SK-N-SH (cell line): ENCODE measurements at regions not wholly inside any gene's neighbourhood (a gene's known extent, or its start where the extent isn't known, plus 50 kb on each side); places are given as distances from the start of the nearest gene placed in this dataset.

Source experiments
- CTCF ChIA-PET: fragments of 300-600, 350-600 bp; formaldehyde crosslinking; extraction: SDS; loops from one replicate; lab custom pipeline; 2021; lab: Yijun Ruan, JAX
- POLR2A ChIA-PET: fragments of 350-600 bp; sonication (Branson Sonifier 250); formaldehyde crosslinking; extraction: SDS; loops from one replicate; lab custom pipeline; 2020; ENCODE audit warnings: antibody characterized with exemption, inconsistent platforms; lab: Yijun Ruan, JAX
- DNase-seq: peaks from one replicate; pipeline ENCODE4 v3.0.0; 2012
- H2AFZ ChIP-seq: fragments of 200-600 bp; sonication (generic); 2 replicates; pipeline ENCODE4 v1.8.1; 2016; ENCODE audit warnings: antibody characterized with exemption, mild to moderate bottlenecking, low read depth
- H3F3A ChIP-seq: fragments of 200-600 bp; sonication (generic); replicated peaks from 2 replicates; pipeline ENCODE3; 2016; ENCODE audit warnings: antibody characterized with exemption, mild to moderate bottlenecking; ENCODE audit not compliant: insufficient read depth
- H3K27ac ChIP-seq, 2 experiments: fragments of 200-500 bp in 1 of 2; fragments of 200-600 bp in 1 of 2; sonication (Bioruptor generic) in 1 of 2; sonication (generic), shearing (Covaris generic) in 1 of 2; 2 replicates each; pipeline versions ENCODE4 v1.5.1 to v1.6.1; 2014 to 2016; ENCODE audit warnings: low read depth in 2 of 2, inconsistent platforms in 1 of 2, low read length in 1 of 2, mild to moderate bottlenecking in 1 of 2, mixed read lengths in 1 of 2
- H3K27me3 ChIP-seq: fragments of 200-600 bp; sonication (generic), shearing (Covaris generic); 2 replicates; pipeline ENCODE4 v1.6.1; 2016; ENCODE audit warnings: mixed run types; ENCODE audit not compliant: insufficient read depth
- H3K36me3 ChIP-seq, 2 experiments: fragments of 200-500 bp in 1 of 2; fragments of 200-600 bp in 1 of 2; sonication (Bioruptor generic) in 1 of 2; sonication (generic) in 1 of 2; replicated peaks in 1 of 2; 2 replicates each; pipeline versions ENCODE3 to v1.5.1; 2014 to 2016; ENCODE audit warnings: low read length in 1 of 2, mild to moderate bottlenecking in 1 of 2; ENCODE audit not compliant: insufficient read depth in 2 of 2, control insufficient read depth in 1 of 2
- H3K4me1 ChIP-seq, 2 experiments: fragments of 200-500 bp in 1 of 2; fragments of 200-600 bp in 1 of 2; sonication (Bioruptor generic) in 1 of 2; sonication (generic), shearing (Covaris generic) in 1 of 2; 2 replicates each; pipeline versions ENCODE4 v1.5.1 to v1.6.1; 2014 to 2016; ENCODE audit warnings: low read depth in 1 of 2, low read length in 1 of 2, mixed run types in 1 of 2; ENCODE audit not compliant: insufficient read depth in 2 of 2, control insufficient read depth in 1 of 2
- H3K4me2 ChIP-seq: fragments of 200-600 bp; sonication (generic), shearing (Covaris generic); 2 replicates; pipeline ENCODE4 v1.6.1; 2017; ENCODE audit warnings: mixed run types
- H3K4me3 ChIP-seq, 2 experiments: fragments of 200-500 bp in 1 of 2; fragments of 200-600 bp in 1 of 2; sonication (Bioruptor generic) in 1 of 2; sonication (generic), shearing (Covaris generic) in 1 of 2; 2 replicates each; pipeline versions ENCODE4 v1.5.1 to v1.8.1; 2014 to 2016; ENCODE audit warnings: low read depth in 2 of 2, inconsistent platforms in 1 of 2, low read length in 1 of 2, mild to moderate bottlenecking in 1 of 2, mixed read lengths in 1 of 2, moderate library complexity in 1 of 2
- H3K79me2 ChIP-seq: fragments of 200-600 bp; sonication (generic); 2 replicates; pipeline ENCODE4 v1.8.1; 2017; ENCODE audit warnings: mild to moderate bottlenecking; ENCODE audit not compliant: insufficient read depth
- H3K9ac ChIP-seq: fragments of 200-600 bp; sonication (generic); 2 replicates; pipeline ENCODE4 v1.6.1; 2017; ENCODE audit warnings: mixed run types
- H3K9me2 ChIP-seq: fragments of 200-600 bp; sonication (generic); 2 replicates; pipeline ENCODE4 v1.6.1; 2017; ENCODE audit warnings: mixed run types
- H3K9me3 ChIP-seq: fragments of 200-600 bp; sonication (generic); 2 replicates; pipeline ENCODE4 v1.6.1; 2017; ENCODE audit warnings: mixed run types, mild to moderate bottlenecking, moderate library complexity
- H4K20me1 ChIP-seq: fragments of 200-600 bp; sonication (generic); 2 replicates; pipeline ENCODE4 v1.6.1; 2017; ENCODE audit warnings: mild to moderate bottlenecking, mixed run types; ENCODE audit not compliant: insufficient read depth
- CHD2 ChIP-seq: fragments of 150-350 bp; IDR thresholded peaks from 2 replicates; pipeline ENCODE4 v1.6.1; 2018; ENCODE audit warnings: low read length; ENCODE audit not compliant: partially characterized antibody
- EP300 ChIP-seq, 2 experiments: IDR thresholded peaks; 2 replicates each; pipeline versions ENCODE4 v1.4.0 to v1.6.1; 2012; ENCODE audit warnings: borderline replicate concordance in 1 of 2, low read depth in 1 of 2, low read length in 1 of 2
- FOSL2 ChIP-seq: IDR thresholded peaks from 2 replicates; pipeline ENCODE4 v1.4.0; 2012; ENCODE audit warnings: low read depth, mild to moderate bottlenecking, moderate library complexity, borderline replicate concordance
- FOXJ3 ChIP-seq: sonication (generic); formaldehyde crosslinking; IDR thresholded peaks from 2 replicates; pipeline ENCODE4 v1.5.1; 2020; ENCODE audit warnings: mild to moderate bottlenecking, missing genetic modification reagents
- FOXM1 ChIP-seq: IDR thresholded peaks from 2 replicates; pipeline ENCODE4 v1.4.0; 2012; ENCODE audit warnings: low read depth, mild to moderate bottlenecking
- GABPA ChIP-seq: IDR thresholded peaks from 2 replicates; pipeline ENCODE4 v1.4.0; 2012; ENCODE audit warnings: low read depth, mild to moderate bottlenecking
- GATA2 ChIP-seq: sonication (generic); formaldehyde crosslinking; IDR thresholded peaks from 2 replicates; pipeline ENCODE4 v1.5.0; 2020; ENCODE audit warnings: mild to moderate bottlenecking, missing genetic modification reagents
- MEF2A ChIP-seq: IDR thresholded peaks from 2 replicates; pipeline ENCODE4 v1.4.0; 2012; ENCODE audit warnings: low read depth, borderline replicate concordance
- MXI1 ChIP-seq: IDR thresholded peaks from 2 replicates; pipeline ENCODE4 v1.6.1; 2012; ENCODE audit warnings: mild to moderate bottlenecking, low read depth, low read length, improper control_type of control experiment
- NFIC ChIP-seq: IDR thresholded peaks from 2 replicates; pipeline ENCODE4 v1.4.0; 2012; ENCODE audit warnings: borderline replicate concordance
- NRF1 ChIP-seq: IDR thresholded peaks from 2 replicates; pipeline ENCODE4 v1.6.1; 2012; ENCODE audit warnings: low read depth, mild to moderate bottlenecking, low read length
- POLR2AphosphoS5 ChIP-seq: IDR thresholded peaks from 2 replicates; pipeline ENCODE4 v1.6.1; 2012; ENCODE audit warnings: low read depth, low read length
- RAD21 ChIP-seq: IDR thresholded peaks from 2 replicates; pipeline ENCODE4 v1.6.1; 2012; ENCODE audit warnings: mild to moderate bottlenecking, low read length
- RFX5 ChIP-seq: IDR thresholded peaks from 2 replicates; pipeline ENCODE4 v1.6.1; 2012; ENCODE audit warnings: mild to moderate bottlenecking, improper control_type of control experiment, low read length
- RXRA ChIP-seq: IDR thresholded peaks from 2 replicates; pipeline ENCODE4 v1.4.0; 2012; ENCODE audit warnings: low read depth, mild to moderate bottlenecking, borderline replicate concordance
- SIN3A ChIP-seq: IDR thresholded peaks from 2 replicates; pipeline ENCODE4 v1.6.1; 2012; ENCODE audit warnings: low read depth, mild to moderate bottlenecking, low read length, moderate library complexity, borderline replicate concordance
- SMC3 ChIP-seq: IDR thresholded peaks from 2 replicates; pipeline ENCODE4 v1.6.1; 2012; ENCODE audit warnings: low read depth, low read length, improper control_type of control experiment
- TAF1 ChIP-seq: IDR thresholded peaks from 2 replicates; pipeline ENCODE4 v1.6.1; 2012; ENCODE audit warnings: low read depth, mild to moderate bottlenecking, low read length, moderate library complexity, borderline replicate concordance
- TEAD4 ChIP-seq: IDR thresholded peaks from 2 replicates; pipeline ENCODE4 v1.4.0; 2012; ENCODE audit warnings: mild to moderate bottlenecking, borderline replicate concordance; ENCODE audit not compliant: insufficient read depth
- WGBS: methylation state at CpG from one replicate; pipeline ENCODE4 v1.1.6; 2017; ENCODE audit warnings: low lambda C conversion rate; 5-methylcytosine and 5-hydroxymethylcytosine counted together
- TF ChIP-seq, protein P1 (sequence below): IDR thresholded peaks from 2 replicates; pipeline ENCODE4 v1.4.0; 2012; ENCODE audit warnings: low read depth, borderline replicate concordance

DNA sequence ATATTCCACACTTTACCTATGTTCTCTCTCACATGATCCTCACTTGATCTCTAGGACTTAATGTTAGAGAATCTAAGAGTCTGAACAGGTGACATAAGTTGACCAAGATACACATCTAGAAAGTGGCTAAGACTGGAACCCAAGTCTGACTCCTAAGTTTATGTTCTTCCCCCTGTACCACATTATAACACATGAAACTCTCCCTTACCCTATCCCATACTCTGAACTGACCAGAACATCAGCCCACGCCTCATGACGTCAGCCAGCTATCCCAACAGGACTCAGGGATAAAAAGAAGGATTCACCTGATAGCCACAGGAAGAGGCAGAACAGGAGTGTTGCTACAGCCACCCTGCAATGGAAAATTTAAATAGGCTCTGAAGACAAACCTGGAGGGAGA is 392.2 kb downstream of the ZEB2 start (continued):
- TF ChIP-seq, protein P1, sequence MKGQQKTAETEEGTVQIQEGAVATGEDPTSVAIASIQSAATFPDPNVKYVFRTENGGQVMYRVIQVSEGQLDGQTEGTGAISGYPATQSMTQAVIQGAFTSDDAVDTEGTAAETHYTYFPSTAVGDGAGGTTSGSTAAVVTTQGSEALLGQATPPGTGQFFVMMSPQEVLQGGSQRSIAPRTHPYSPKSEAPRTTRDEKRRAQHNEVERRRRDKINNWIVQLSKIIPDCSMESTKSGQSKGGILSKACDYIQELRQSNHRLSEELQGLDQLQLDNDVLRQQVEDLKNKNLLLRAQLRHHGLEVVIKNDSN: no peak
- TF ChIP-seq NRF1: no peak
- no peak for TF ChIP-seq POLR2AphosphoS5
- TF ChIP-seq SMC3: no peak

DNA sequence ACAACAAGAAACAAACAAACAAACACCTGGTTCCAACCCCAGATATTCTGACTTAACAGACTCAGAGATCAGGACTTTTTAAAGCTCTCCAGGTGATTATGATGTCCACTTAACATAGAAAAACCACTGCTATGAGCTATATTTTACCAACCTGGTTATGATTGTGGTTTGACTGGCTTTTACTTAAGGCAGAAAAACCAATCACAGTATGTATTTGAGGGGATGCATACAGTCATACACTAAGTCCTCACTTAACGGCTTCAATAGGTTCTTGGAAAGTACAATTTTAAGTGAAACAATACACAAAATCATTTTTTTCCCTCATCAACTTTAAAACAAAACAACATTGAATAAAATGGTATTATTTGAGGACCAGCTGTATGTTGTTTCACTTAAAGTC is 393.6 kb downstream of the ZEB2 start:
- no peaks in the 10 kb centered on the region for H3K79me2 ChIP-seq
- TF ChIP-seq TEAD4 (no peak), RFX5 (no peak), CHD2 (no peak)
- TF ChIP-seq, all 33 proteins: peak for 0
- no peaks in the 10 kb centered on the region for H3K9me3 ChIP-seq
- no peak overlapping the region for H3K4me2 ChIP-seq
- no peaks in the 10 kb centered on the region for H3K9me2 ChIP-seq
- H3F3A ChIP-seq: no peaks in the 10 kb centered on the region
- ChIA-PET POLR2A (no interaction called here), CTCF (interaction anchor here (1.2 kb wide), 1 partner anchor 23 kb away, joined by 5 read pairs; no protein-coding TSS in a partner anchor)
- no peak overlapping the region for H2AFZ ChIP-seq
- 100% methylated on average over 1 of the region's 1 CpG for WGBS
- no peak overlapping the region for H3K27ac ChIP-seq
- DNase-seq: no peak
- H3K27me3 ChIP-seq: no peaks in the 10 kb centered on the region
- H3K36me3 ChIP-seq: no peaks in the 10 kb centered on the region
- no peaks in the 10 kb centered on the region for H3K4me1 ChIP-seq
- no peak overlapping the region for H3K4me3 ChIP-seq
- no peak overlapping the region for H3K9ac ChIP-seq
- H4K20me1 ChIP-seq: no peaks in the 10 kb centered on the region

DNA sequence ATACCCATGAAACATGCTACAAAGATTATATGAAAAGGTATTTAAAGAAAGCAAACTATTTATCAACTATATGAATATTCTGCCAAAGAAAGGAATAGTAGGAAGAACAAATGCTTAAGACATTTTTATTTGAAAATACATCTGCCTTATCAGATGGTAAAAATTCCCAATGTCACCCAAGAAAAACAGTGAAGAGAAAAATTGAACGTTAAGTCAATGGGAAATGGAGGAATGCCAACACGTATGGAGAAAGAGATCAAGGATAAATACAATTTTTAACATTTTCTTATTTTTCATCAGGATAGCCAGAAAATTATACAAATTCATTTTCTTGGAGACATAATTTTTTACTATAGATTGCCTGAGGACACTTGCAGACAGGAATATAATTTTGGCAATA is 394.2 kb downstream of the ZEB2 start:
- no peak overlapping the region for H3K4me2 ChIP-seq
- H3K27me3 ChIP-seq: no peaks in the 10 kb centered on the region
- no peak overlapping the region for H2AFZ ChIP-seq
- H3K9me2 ChIP-seq: no peaks in the 10 kb centered on the region
- H3K4me3 ChIP-seq: no peak overlapping the region
- H3K9me3 ChIP-seq: no peaks in the 10 kb centered on the region
- CTCF ChIA-PET: no interaction called here
- no peaks in the 10 kb centered on the region for H3F3A ChIP-seq
- POLR2A ChIA-PET: no interaction called here
- H3K79me2 ChIP-seq: no peaks in the 10 kb centered on the region
- H4K20me1 ChIP-seq: no peaks in the 10 kb centered on the region
- no peaks in the 10 kb centered on the region for H3K4me1 ChIP-seq
- H3K27ac ChIP-seq: no peak overlapping the region
- no peaks in the 10 kb centered on the region for H3K36me3 ChIP-seq
- DNase-seq: no peak
- WGBS: 78% methylated on average over 2 of the region's 2 CpGs
- H3K9ac ChIP-seq: no peak overlapping the region
- TF ChIP-seq EP300 (IDR thresholded peaks at IDR 0.05; ENCODE audit: borderline replicate concordance in 1 of 2, low read depth in 1 of 2, low read length in 1 of 2): no peak
- TF ChIP-seq GATA2 (CRISPR knock-in tag): no peak
- no peak for TF ChIP-seq FOXM1
- no peak for TF ChIP-seq SMC3
- no peak for TF ChIP-seq MXI1
- no peak for TF ChIP-seq FOSL2
- TF ChIP-seq GABPA: no peak
- TF ChIP-seq FOXJ3 (CRISPR knock-in tag): no peak
- TF ChIP-seq SIN3A: no peak
- TF ChIP-seq NFIC: no peak
- TF ChIP-seq MEF2A: no peak
- no peak for TF ChIP-seq RXRA
- no peak for TF ChIP-seq TAF1
- no peak for TF ChIP-seq RAD21
